ENCODE measurements at regions not wholly inside any gene's neighbourhood (a gene's known extent, or its start where the extent isn't known, plus 50 kb on each side); places are given as distances from the start of the nearest gene placed in this dataset.

GRCh38 chr6:48613231-48613949, 502.4 kb upstream of the PTCHD4 start:
- no peak for TF ChIP-seq ZNF841 (CRISPR knock-in tag; IDR thresholded peaks at IDR 0.05; ENCODE audit: borderline replicate concordance)
- TF ChIP-seq, protein P1, sequence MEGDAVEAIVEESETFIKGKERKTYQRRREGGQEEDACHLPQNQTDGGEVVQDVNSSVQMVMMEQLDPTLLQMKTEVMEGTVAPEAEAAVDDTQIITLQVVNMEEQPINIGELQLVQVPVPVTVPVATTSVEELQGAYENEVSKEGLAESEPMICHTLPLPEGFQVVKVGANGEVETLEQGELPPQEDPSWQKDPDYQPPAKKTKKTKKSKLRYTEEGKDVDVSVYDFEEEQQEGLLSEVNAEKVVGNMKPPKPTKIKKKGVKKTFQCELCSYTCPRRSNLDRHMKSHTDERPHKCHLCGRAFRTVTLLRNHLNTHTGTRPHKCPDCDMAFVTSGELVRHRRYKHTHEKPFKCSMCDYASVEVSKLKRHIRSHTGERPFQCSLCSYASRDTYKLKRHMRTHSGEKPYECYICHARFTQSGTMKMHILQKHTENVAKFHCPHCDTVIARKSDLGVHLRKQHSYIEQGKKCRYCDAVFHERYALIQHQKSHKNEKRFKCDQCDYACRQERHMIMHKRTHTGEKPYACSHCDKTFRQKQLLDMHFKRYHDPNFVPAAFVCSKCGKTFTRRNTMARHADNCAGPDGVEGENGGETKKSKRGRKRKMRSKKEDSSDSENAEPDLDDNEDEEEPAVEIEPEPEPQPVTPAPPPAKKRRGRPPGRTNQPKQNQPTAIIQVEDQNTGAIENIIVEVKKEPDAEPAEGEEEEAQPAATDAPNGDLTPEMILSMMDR (CRISPR knock-in tag; IDR thresholded peaks at IDR 0.05): no peak
